GM19372 (cell line): ENCODE measurements at regions not wholly inside any gene's neighbourhood (a gene's known extent, or its start where the extent isn't known, plus 50 kb on each side); places are given as distances from the start of the nearest gene placed in this dataset.
"Not testable (repeated sequence)": the region's sequence is repeated elsewhere in the genome, so short reads cannot be mapped to it uniquely, and the experiment has no call there.

Source experiments
- ATAC-seq: cut with Tn5 transposase; IDR thresholded peaks from one replicate; pipeline ENCODE4 v1.9.1; 2021; ENCODE audit warnings: mild to moderate bottlenecking, low read depth, moderate library complexity; ENCODE audit not compliant: unreplicated experiment

- no peak for ATAC-seq
Measured at GRCh38 chr5:15116996-15117395, 245.4 kb upstream of the ANKH start.

GRCh38 chr5:15106530-15107283 is 235.1 kb upstream of the ANKH start:
- ATAC-seq, result no peak

DNA sequence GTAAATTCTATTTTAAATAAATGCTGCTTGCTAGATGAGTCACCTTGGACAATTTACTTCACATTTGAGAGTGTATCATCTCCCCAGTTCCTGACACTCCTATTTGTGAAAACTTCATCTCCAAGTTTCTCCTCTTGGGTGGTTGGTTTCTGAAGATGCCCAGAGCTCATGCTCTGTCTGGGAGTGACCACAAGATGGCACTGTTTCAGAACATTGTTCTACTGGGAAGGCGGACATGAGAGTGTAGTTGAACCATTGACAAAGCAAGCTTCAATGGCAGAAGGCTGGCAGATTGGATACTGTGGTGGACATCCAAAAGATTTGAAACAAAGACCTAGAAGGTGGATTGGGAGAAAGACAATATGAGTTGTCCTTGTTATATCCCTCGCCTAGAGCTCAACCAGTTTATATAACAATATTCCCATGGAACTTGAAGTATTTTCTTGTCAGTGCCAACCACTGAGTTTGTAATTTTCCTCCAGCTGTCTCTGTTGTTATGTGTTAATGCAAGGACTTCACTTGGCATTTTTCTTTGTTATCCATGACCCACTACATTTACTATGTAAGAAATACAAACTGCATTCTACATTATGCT is 234.3 kb upstream of the ANKH start:
- peak; percentile 83 for ATAC-seq

- ATAC-seq, result no peak
Measured at GRCh38 chr5:15103864-15104263, 232.3 kb upstream of the ANKH start.

- no peak for ATAC-seq
Measured at GRCh38 chr5:15103130-15103529, 231.6 kb upstream of the ANKH start.

GRCh38 chr5:15097552-15097951 is 226.0 kb upstream of the ANKH start:
- ATAC-seq, result no peak

DNA sequence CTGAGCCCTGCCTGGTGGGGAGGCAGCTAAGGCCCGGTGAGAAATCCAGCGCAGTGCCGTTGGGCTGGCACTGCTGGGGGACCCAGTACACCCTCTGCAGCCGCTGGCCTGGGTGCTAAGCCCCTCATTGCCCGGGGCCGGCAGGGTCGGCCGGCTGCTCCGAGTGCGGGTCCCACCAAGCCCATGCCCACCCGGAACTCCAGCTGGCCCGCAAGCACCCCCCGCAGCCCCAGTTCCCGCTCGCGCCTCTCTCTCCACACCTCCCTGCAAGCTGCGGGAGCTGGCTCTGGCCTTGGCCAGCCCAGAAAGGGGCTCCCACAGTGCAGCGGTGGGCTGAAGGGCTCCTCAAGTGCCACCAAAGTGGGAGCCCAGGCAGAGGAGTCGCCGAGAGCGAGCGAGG is 225.1 kb upstream of the ANKH start:
- ATAC-seq, result not testable (repeated sequence)

- ATAC-seq, result no peak
Measured at GRCh38 chr5:15092801-15093200, 221.2 kb upstream of the ANKH start.

- ATAC-seq, result no peak
Measured at GRCh38 chr5:15085671-15086070, 214.1 kb upstream of the ANKH start.

DNA sequence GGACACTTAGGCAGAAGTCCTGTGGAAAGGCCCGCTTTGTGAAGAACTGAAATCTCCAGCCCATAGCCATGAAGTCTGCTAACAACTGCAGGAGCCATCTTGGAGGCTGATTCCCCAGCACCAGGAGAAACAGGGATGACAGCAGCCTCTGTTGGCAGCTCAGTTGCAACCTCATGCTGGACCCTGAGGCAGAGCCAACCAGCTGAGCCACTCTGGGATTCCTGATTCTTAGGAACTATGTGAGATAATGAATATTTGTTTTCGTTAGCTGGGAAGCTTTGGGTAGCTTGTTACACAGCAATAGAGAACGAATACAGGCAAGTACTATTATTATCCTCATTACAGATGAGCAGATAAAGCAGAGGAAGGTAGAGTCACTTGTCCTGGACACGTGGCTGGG is 210.5 kb upstream of the ANKH start:
- no peak for ATAC-seq

GRCh38 chr5:15080219-15080618 is 208.6 kb upstream of the ANKH start:
- no peak for ATAC-seq

DNA sequence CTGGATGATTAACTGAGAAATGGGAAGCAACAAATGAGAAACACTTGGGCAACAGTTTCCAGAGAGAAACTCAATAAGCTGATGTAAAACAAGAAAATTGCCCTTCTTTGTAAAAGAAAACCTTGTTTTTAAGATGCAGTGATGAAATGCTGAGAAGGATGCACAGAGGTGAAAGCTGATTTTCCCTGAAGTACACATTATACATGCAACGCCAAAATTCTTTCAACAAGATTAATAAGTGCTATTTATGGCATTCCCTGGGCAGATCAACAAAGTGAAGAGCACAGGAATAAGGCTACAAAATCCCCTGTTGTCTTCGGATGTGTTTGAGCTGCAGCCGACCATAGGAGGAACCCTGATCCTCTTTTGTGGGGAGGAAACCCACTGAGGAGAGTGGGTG is 208.0 kb upstream of the ANKH start:
- no peak for ATAC-seq

DNA sequence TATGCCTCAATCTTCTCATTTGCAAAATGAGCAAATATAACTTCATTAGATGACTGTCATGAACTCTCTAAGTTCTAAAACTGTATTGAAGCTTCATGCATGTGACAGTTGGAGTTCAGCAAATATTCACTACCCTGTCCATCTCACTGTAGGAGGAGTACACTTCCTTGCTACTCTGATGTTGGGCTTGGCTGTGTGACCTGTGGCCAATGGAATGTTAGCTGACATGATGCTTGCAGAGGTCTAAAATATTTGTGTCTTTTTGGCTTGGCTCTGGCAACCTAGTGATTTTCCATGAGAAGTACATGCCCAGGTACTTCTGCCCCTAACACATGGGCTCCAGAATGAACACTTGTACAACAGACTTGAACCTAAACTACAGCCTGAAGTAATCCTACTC is 203.1 kb upstream of the ANKH start:
- ATAC-seq, result no peak

GRCh38 chr5:15073453-15073852 is 201.9 kb upstream of the ANKH start:
- no peak for ATAC-seq

- ATAC-seq, result no peak
Measured at GRCh38 chr5:15070907-15071306, 199.3 kb upstream of the ANKH start.

- no peak for ATAC-seq
Measured at GRCh38 chr5:15069407-15069905, 197.9 kb upstream of the ANKH start.

DNA sequence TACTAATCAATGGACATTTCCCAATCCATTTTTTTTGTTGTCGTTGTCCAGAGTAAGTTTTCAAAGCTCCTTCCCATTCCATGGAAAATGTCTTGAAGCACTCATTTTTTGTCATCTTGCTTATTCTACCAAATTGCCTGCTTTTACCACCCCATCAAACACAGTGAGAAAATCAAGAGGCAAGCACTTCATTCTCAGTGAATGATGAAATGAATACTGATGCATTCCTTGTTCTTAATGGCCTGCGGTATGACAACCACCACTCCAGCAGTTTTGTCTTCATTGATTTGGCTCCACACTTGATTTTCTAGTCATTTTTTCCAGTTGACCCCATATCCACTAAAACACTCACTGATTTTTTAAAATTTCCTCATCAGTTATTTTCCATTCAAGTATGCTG is 193.5 kb upstream of the ANKH start:
- no peak for ATAC-seq

GRCh38 chr5:15064396-15064795 is 192.8 kb upstream of the ANKH start:
- no peak for ATAC-seq

DNA sequence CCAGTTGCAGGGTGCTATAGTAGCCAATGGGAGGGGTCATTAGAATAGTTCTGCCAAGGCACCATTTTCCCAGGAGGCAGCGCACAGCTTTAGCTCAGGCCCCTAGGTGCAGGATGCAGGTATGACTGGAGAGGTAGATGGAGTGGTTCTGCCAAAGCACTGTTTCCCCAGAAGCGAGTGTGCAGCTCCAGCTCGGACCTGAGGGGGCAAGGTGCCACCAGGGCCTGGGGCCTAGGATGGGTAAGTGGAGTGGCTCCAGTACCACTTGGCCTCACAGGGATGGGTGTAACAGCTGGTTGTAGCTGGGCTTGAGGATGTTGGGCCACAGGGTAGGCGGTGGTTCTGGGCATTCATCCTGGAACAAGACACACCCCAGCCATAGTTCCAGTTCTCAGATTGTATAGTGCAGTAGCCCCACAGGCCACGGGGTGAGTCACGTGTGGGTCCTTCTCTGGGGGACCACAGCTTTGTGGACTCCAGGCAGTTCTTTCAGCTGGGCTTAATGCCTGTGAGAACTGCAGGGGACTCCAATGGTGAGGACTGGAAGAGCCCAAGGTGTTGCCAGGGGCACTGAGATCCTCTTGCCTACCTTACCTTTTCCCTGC is 185.5 kb upstream of the ANKH start:
- ATAC-seq, result no peak

GRCh38 chr5:15044521-15044920 is 172.9 kb upstream of the ANKH start:
- no peak for ATAC-seq

- ATAC-seq, result no peak
Measured at GRCh38 chr5:15037247-15037908, 165.8 kb upstream of the ANKH start.
